IPS DF 19.7 (cell line): ENCODE measurements at regions not wholly inside any gene's neighbourhood (a gene's known extent, or its start where the extent isn't known, plus 50 kb on each side); places are given as distances from the start of the nearest gene placed in this dataset.
A peak's percentile ranks its signal among the peaks of the same experiment; 100 is the strongest.

ENCODE experiments used
- DNase-seq: peaks from one replicate; pipeline ENCODE4 v3.0.0-alpha.2; 2013; ENCODE audit warnings: low read depth, low spot score

GRCh38 chr6:44660561-44661220 is 273.2 kb downstream of the CDC5L start:
- no peak for DNase-seq

- DNase-seq = no peak
Measured at GRCh38 chr6:44661221-44662008, 273.9 kb downstream of the CDC5L start.

GRCh38 chr6:44662461-44663121 is 275.1 kb downstream of the CDC5L start:
- DNase-seq = peak; percentile 95

GRCh38 chr6:44663860-44664634 is 276.5 kb downstream of the CDC5L start:
- DNase-seq = no peak

- no peak for DNase-seq
Measured at GRCh38 chr6:44664716-44665115, 277.2 kb downstream of the CDC5L start.

- DNase-seq = no peak
Measured at GRCh38 chr6:44665143-44665542, 277.6 kb downstream of the CDC5L start.

GRCh38 chr6:44665683-44666082 is 278.2 kb downstream of the CDC5L start:
- no peak for DNase-seq

- DNase-seq = no peak
Measured at GRCh38 chr6:44666324-44666723, 278.8 kb downstream of the CDC5L start.

- DNase-seq = no peak
Measured at GRCh38 chr6:44667226-44667625, 279.7 kb downstream of the CDC5L start.

- DNase-seq = no peak
Measured at GRCh38 chr6:44667668-44668390, 280.3 kb downstream of the CDC5L start.

GRCh38 chr6:44668391-44668930 is 281.0 kb downstream of the CDC5L start:
- DNase-seq = no peak

- DNase-seq = no peak
Measured at GRCh38 chr6:44668976-44669934, 281.7 kb downstream of the CDC5L start.

- DNase-seq = no peak
Measured at GRCh38 chr6:44670146-44670545, 282.6 kb downstream of the CDC5L start.

GRCh38 chr6:44671333-44671732 is 283.8 kb downstream of the CDC5L start:
- no peak for DNase-seq

- no peak for DNase-seq
Measured at GRCh38 chr6:44672086-44672485, 284.6 kb downstream of the CDC5L start.

GRCh38 chr6:44672841-44673240 is 285.3 kb downstream of the CDC5L start:
- DNase-seq = no peak

- DNase-seq = no peak
Measured at GRCh38 chr6:44674226-44675155, 287.0 kb downstream of the CDC5L start.

GRCh38 chr6:44675449-44675848 is 287.9 kb downstream of the CDC5L start:
- DNase-seq = no peak
